ENCODE measurements at regions not wholly inside any gene's neighbourhood (a gene's known extent, or its start where the extent isn't known, plus 50 kb on each side); places are given as distances from the start of the nearest gene placed in this dataset.

- Histone ChIP-seq H3K9me3 (no peaks in the 10 kb centered on the region), H3K36me3 (no peaks in the 10 kb centered on the region), H3K4me1 (no peaks in the 10 kb centered on the region), H3K27me3 (no peaks in the 10 kb centered on the region), H3K27ac (no peak overlapping the region), H3K4me3 (no peak overlapping the region)
- TF ChIP-seq POLR2A (IDR thresholded peaks at IDR 0.05) (no peak), EP300 (IDR thresholded peaks at IDR 0.05) (no peak), CTCF (IDR thresholded peaks at IDR 0.05) (no peak)
- no peak for DNase-seq (ENCODE audit: low spot score in 2 of 2)
- WGBS, 2 donors: 35 to 47% methylated on average over 1 of the region's 1 CpG
These were observed 146.7 kb downstream of the SLITRK6 start for GRCh38 chr13:85652491-85652890.

- no peak overlapping the region for H3K27ac ChIP-seq
- no peaks in the 10 kb centered on the region for H3K36me3 ChIP-seq
- TF ChIP-seq EP300 (IDR thresholded peaks at IDR 0.05): no peak
- no peak for TF ChIP-seq POLR2A (IDR thresholded peaks at IDR 0.05)
- TF ChIP-seq CTCF (IDR thresholded peaks at IDR 0.05): no peak
- no peaks in the 10 kb centered on the region for H3K4me1 ChIP-seq
- H3K27me3 ChIP-seq: no peaks in the 10 kb centered on the region
- whole genome bisulfite sequencing, 2 donors: 79 to 82% methylated on average over 4 of the region's 4 CpGs
- H3K9me3 ChIP-seq: no peaks in the 10 kb centered on the region
- DNase-seq (ENCODE audit: low spot score in 2 of 2): no peak
- H3K4me3 ChIP-seq: no peak overlapping the region
These were observed 147.8 kb downstream of the SLITRK6 start for GRCh38 chr13:85651440-85651839.

- DNase-seq (ENCODE audit: low spot score in 2 of 2): no peak
- TF ChIP-seq CTCF (IDR thresholded peaks at IDR 0.05) (no peak), POLR2A (IDR thresholded peaks at IDR 0.05) (no peak), EP300 (IDR thresholded peaks at IDR 0.05) (no peak)
- H3K4me3 ChIP-seq: no peak overlapping the region
- WGBS, 2 donors: 97 to 100% methylated on average over 2 of the region's 2 CpGs
- no peaks in the 10 kb centered on the region for H3K27me3 ChIP-seq
- H3K36me3 ChIP-seq: no peaks in the 10 kb centered on the region
- no peak overlapping the region for H3K27ac ChIP-seq
- H3K4me1 ChIP-seq: no peaks in the 10 kb centered on the region
- no peaks in the 10 kb centered on the region for H3K9me3 ChIP-seq
These were observed 148.6 kb downstream of the SLITRK6 start for GRCh38 chr13:85650613-85651012.

- WGBS, 2 donors: 77 to 83% methylated on average over 3 of the region's 3 CpGs
- Histone ChIP-seq H3K4me1 (no peaks in the 10 kb centered on the region), H3K36me3 (no peaks in the 10 kb centered on the region), H3K27ac (no peak overlapping the region), H3K4me3 (no peak overlapping the region), H3K27me3 (no peaks in the 10 kb centered on the region), H3K9me3 (no peaks in the 10 kb centered on the region)
- no peak for DNase-seq (ENCODE audit: low spot score in 2 of 2)
- no peak for TF ChIP-seq POLR2A (IDR thresholded peaks at IDR 0.05)
- TF ChIP-seq EP300 (IDR thresholded peaks at IDR 0.05): no peak
- no peak for TF ChIP-seq CTCF (IDR thresholded peaks at IDR 0.05)
These were observed 158.5 kb downstream of the SLITRK6 start for GRCh38 chr13:85640727-85641126.

- TF ChIP-seq EP300 (IDR thresholded peaks at IDR 0.05) (no peak), CTCF (IDR thresholded peaks at IDR 0.05) (no peak), POLR2A (IDR thresholded peaks at IDR 0.05) (no peak)
- Histone ChIP-seq H3K27ac (no peak overlapping the region), H3K9me3 (no peaks in the 10 kb centered on the region), H3K27me3 (no peaks in the 10 kb centered on the region), H3K36me3 (no peaks in the 10 kb centered on the region), H3K4me1 (no peaks in the 10 kb centered on the region), H3K4me3 (no peak overlapping the region)
- DNase-seq (ENCODE audit: low spot score in 2 of 2): no peak
- 81 to 84% methylated on average over 9 to 11 of the region's 12 CpGs for WGBS, 2 donors
These were observed 160.3 kb downstream of the SLITRK6 start for GRCh38 chr13:85638815-85639393.

Data from tibial nerve (tissue), 4 donors.